Lower leg skin (tissue), 4 donors: ENCODE measurements at regions not wholly inside any gene's neighbourhood (a gene's known extent, or its start where the extent isn't known, plus 50 kb on each side); places are given as distances from the start of the nearest gene placed in this dataset.

Source experiments
- DNase-seq, 2 donors: peaks; one replicate each; pipeline ENCODE4 v3.0.0-alpha.2; 2019; ENCODE audit warnings: low spot score in 2 of 2
- H3K4me3 ChIP-seq: fragments of 200-600 bp; sonication (generic); 2 replicates; pipeline ENCODE4 v1.5.1; 2017; ENCODE audit warnings: mild to moderate bottlenecking, low read depth; ENCODE audit not compliant: poor library complexity, severe bottlenecking
- CTCF ChIP-seq, 3 donors: fragments of 450-650 bp; IDR thresholded peaks; one replicate each; pipeline ENCODE4 v1.5.1; 2016; ENCODE audit warnings: antibody characterized with exemption in 3 of 3, mild to moderate bottlenecking in 3 of 3, moderate library complexity in 2 of 3
- POLR2A ChIP-seq, 2 donors: fragments of 450-650 bp; IDR thresholded peaks; one replicate each; pipeline ENCODE4 v1.6.1; 2016 to 2017; ENCODE audit warnings: antibody characterized with exemption in 2 of 2, mild to moderate bottlenecking in 1 of 2, moderate library complexity in 1 of 2
- WGBS, 2 donors: methylation state at CpG; one replicate each; pipeline ENCODE4 v1.1.5; 2018; 5-methylcytosine and 5-hydroxymethylcytosine counted together
- intact Hi-C: fragments of 100-400 bp; cut with DNase I; formaldehyde crosslinking; loops from one replicate; pipeline ENCODE4 v1.15.0; 2023; ENCODE audit warnings: low total_unique reads

GRCh38 chr10:89887830-89888229, 186.4 kb downstream of the KIF20B start:
- no peak for TF ChIP-seq CTCF (IDR thresholded peaks at IDR 0.05)
- no peak overlapping the region for H3K4me3 ChIP-seq
- WGBS, 2 donors: 49 to 50% methylated on average over 7 of the region's 7 CpGs
- intact Hi-C loops: no loop called here
- DNase-seq: no peak

- intact Hi-C loops: no loop called here
- WGBS, 2 donors: 96% methylated on average over 1 of the region's 1 CpG
- H3K4me3 ChIP-seq: no peak overlapping the region
- DNase-seq: no peak
- TF ChIP-seq POLR2A (IDR thresholded peaks at IDR 0.05) (no peak), CTCF (IDR thresholded peaks at IDR 0.05) (no peak)
These were observed 187.1 kb downstream of the KIF20B start for GRCh38 chr10:89888321-89889070.

GRCh38 chr10:89889606-89890005, 188.2 kb downstream of the KIF20B start:
- WGBS, 2 donors: 77 to 85% methylated on average over 2 of the region's 2 CpGs
- no peak for TF ChIP-seq POLR2A (IDR thresholded peaks at IDR 0.05)
- TF ChIP-seq CTCF (IDR thresholded peaks at IDR 0.05): no peak
- no peak overlapping the region for H3K4me3 ChIP-seq
- DNase-seq: no peak
- intact Hi-C loops: no loop called here

GRCh38 chr10:89891006-89891535, 189.7 kb downstream of the KIF20B start:
- 45 to 47% methylated on average over 2 of the region's 2 CpGs for WGBS, 2 donors
- intact Hi-C loops: no loop called here
- H3K4me3 ChIP-seq: no peak overlapping the region

GRCh38 chr10:89894051-89894450, 192.7 kb downstream of the KIF20B start:
- DNase-seq: no peak
- TF ChIP-seq CTCF (IDR thresholded peaks at IDR 0.05) (no peak), POLR2A (IDR thresholded peaks at IDR 0.05) (no peak)
- 77 to 86% methylated on average over 1 of the region's 1 CpG for WGBS, 2 donors
- H3K4me3 ChIP-seq: no peak overlapping the region
- intact Hi-C loops: no loop called here

More at GRCh38 chr10:89891006-89891535, 189.7 kb downstream of the KIF20B start:
- no peak for DNase-seq
- TF ChIP-seq CTCF (IDR thresholded peaks at IDR 0.05): no peak
- TF ChIP-seq POLR2A (IDR thresholded peaks at IDR 0.05): no peak

GRCh38 chr10:89900554-89900953, 199.2 kb downstream of the KIF20B start:
- no peak for TF ChIP-seq POLR2A (IDR thresholded peaks at IDR 0.05)
- TF ChIP-seq CTCF (IDR thresholded peaks at IDR 0.05): no peak
- WGBS, 2 donors: 83 to 91% methylated on average over 1 of the region's 1 CpG

More at GRCh38 chr10:89900554-89900953, 199.2 kb downstream of the KIF20B start:
- no peak for DNase-seq
- intact Hi-C loops: no loop called here
- no peak overlapping the region for H3K4me3 ChIP-seq
